Calu3 (cell line): ENCODE measurements at regions not wholly inside any gene's neighbourhood (a gene's known extent, or its start where the extent isn't known, plus 50 kb on each side); places are given as distances from the start of the nearest gene placed in this dataset.

Experiments used
- BruUV-seq: library from RNA; stranded (reverse); fragments of 400-500 nt; replicated peaks from 2 replicates; lab custom pipeline; 2021; lab: Mats Ljungman, UMichigan
- CTCF ChIA-PET: fragments of 300-600 bp; sonication (Branson Sonifier 250); formaldehyde crosslinking; loops from one replicate; lab custom pipeline; 2022; ENCODE audit warnings: antibody characterized with exemption; lab: Charles Lee
- DNase-seq: peaks from one replicate; pipeline ENCODE4 v3.0.0; 2022
- H3K27ac Mint-ChIP-seq: one replicate; pipeline ENCODE4 v1.8.0; 2022; ENCODE audit warnings: mixed read lengths; ENCODE audit not compliant: unreplicated experiment
- H3K27me3 Mint-ChIP-seq: one replicate; pipeline ENCODE4 v1.8.0; 2022; ENCODE audit warnings: mixed read lengths; ENCODE audit not compliant: unreplicated experiment
- H3K36me3 Mint-ChIP-seq: one replicate; pipeline ENCODE4 v1.8.0; 2022; ENCODE audit warnings: mild to moderate bottlenecking, moderate library complexity, mixed read lengths; ENCODE audit not compliant: insufficient read depth, unreplicated experiment
- H3K4me1 Mint-ChIP-seq: one replicate; pipeline ENCODE4 v1.8.0; 2022; ENCODE audit warnings: mild to moderate bottlenecking, low read depth, mixed read lengths; ENCODE audit not compliant: unreplicated experiment
- H3K4me3 Mint-ChIP-seq: one replicate; pipeline ENCODE4 v1.8.0; 2022; ENCODE audit warnings: mild to moderate bottlenecking, low read depth, moderate library complexity, mixed read lengths; ENCODE audit not compliant: unreplicated experiment
- H3K9me3 Mint-ChIP-seq: one replicate; pipeline ENCODE4 v1.8.0; 2022; ENCODE audit warnings: low read depth, mixed read lengths; ENCODE audit not compliant: unreplicated experiment
- CTCF ChIP-seq: fragments of 200-600 bp; IDR thresholded peaks from one replicate; pipeline ENCODE4 v1.8.0; 2022; ENCODE audit warnings: antibody characterized with exemption; ENCODE audit not compliant: unreplicated experiment
- intact Hi-C: fragments of 100-400 bp; cut with micrococcal nuclease; formaldehyde crosslinking; loops from one replicate; pipeline ENCODE4 v1.10.0; 2022; ENCODE audit not compliant: unreplicated experiment

GRCh38 chr16:59400830-59401229 is 666.7 kb upstream of the GOT2 start:
- no peak for TF ChIP-seq CTCF
- no peak for DNase-seq
- Mint-ChIP-seq H3K27me3 (no peaks in the 10 kb centered on the region), H3K4me1 (no peaks in the 10 kb centered on the region), H3K27ac (no peak overlapping the region), H3K9me3 (peaks cover 9% of the 10 kb centered on the region), H3K4me3 (no peak overlapping the region), H3K36me3 (no peaks in the 10 kb centered on the region)
- BruUV-seq, result no TSS peak
- intact Hi-C loops, result no loop called here
- CTCF ChIA-PET, result no interaction called here

- intact Hi-C loops, result no loop called here
- Mint-ChIP-seq H3K27me3 (no peaks in the 10 kb centered on the region), H3K4me3 (no peak overlapping the region), H3K27ac (no peak overlapping the region), H3K4me1 (no peaks in the 10 kb centered on the region), H3K9me3 (peaks cover 9% of the 10 kb centered on the region), H3K36me3 (no peaks in the 10 kb centered on the region)
- TF ChIP-seq CTCF, result no peak
- no TSS peak for BruUV-seq
- CTCF ChIA-PET, result no interaction called here
- DNase-seq, result no peak
Observed at GRCh38 chr16:59397638-59398037, 663.5 kb upstream of the GOT2 start.

- Mint-ChIP-seq H3K36me3 (no peaks in the 10 kb centered on the region), H3K4me1 (no peaks in the 10 kb centered on the region), H3K4me3 (no peak overlapping the region), H3K27ac (no peak overlapping the region), H3K9me3 (peaks cover 12% of the 10 kb centered on the region), H3K27me3 (no peaks in the 10 kb centered on the region)
- no peak for TF ChIP-seq CTCF
- intact Hi-C loops, result no loop called here
- CTCF ChIA-PET, result no interaction called here
- DNase-seq, result no peak
- BruUV-seq, result no TSS peak
Observed at GRCh38 chr16:59394526-59394925, 660.4 kb upstream of the GOT2 start.

- BruUV-seq, result no TSS peak
Observed at GRCh38 chr16:59392911-59393310, 658.8 kb upstream of the GOT2 start.

More at GRCh38 chr16:59392911-59393310, 658.8 kb upstream of the GOT2 start:
- Mint-ChIP-seq H3K4me3 (no peak overlapping the region), H3K4me1 (no peaks in the 10 kb centered on the region), H3K27ac (no peak overlapping the region), H3K36me3 (no peaks in the 10 kb centered on the region), H3K27me3 (no peaks in the 10 kb centered on the region), H3K9me3 (peaks cover 18% of the 10 kb centered on the region)
- intact Hi-C loops, result no loop called here
- DNase-seq, result no peak
- CTCF ChIA-PET, result no interaction called here
- no peak for TF ChIP-seq CTCF
